Nephron (organoid): ENCODE measurements at regions not wholly inside any gene's neighbourhood (a gene's known extent, or its start where the extent isn't known, plus 50 kb on each side); places are given as distances from the start of the nearest gene placed in this dataset.

ENCODE experiments used
- H3K27ac Mint-ChIP-seq, 3 experiments: 2 replicates each; pipeline ENCODE4 v1.8.0; 2020; ENCODE audit warnings: mixed read lengths in 3 of 3, mild to moderate bottlenecking in 2 of 3, moderate library complexity in 1 of 3
- H3K27me3 Mint-ChIP-seq: 2 replicates; pipeline ENCODE4 v1.8.0; 2021; ENCODE audit warnings: low read depth, mild to moderate bottlenecking, moderate library complexity, mixed read lengths
- H3K36me3 Mint-ChIP-seq: 2 replicates; pipeline ENCODE4 v1.8.0; 2020; ENCODE audit warnings: low read depth, mixed read lengths
- H3K4me1 Mint-ChIP-seq: 2 replicates; pipeline ENCODE4 v1.8.0; 2020; ENCODE audit warnings: mixed read lengths
- H3K4me3 Mint-ChIP-seq, 3 experiments: 2 replicates each; pipeline ENCODE4 v1.8.0; 2020; ENCODE audit warnings: mild to moderate bottlenecking in 3 of 3, mixed read lengths in 3 of 3, moderate library complexity in 2 of 3
- H3K9me3 Mint-ChIP-seq: 2 replicates; pipeline ENCODE4 v1.8.0; 2020; ENCODE audit warnings: mixed read lengths
- CTCF ChIP-seq, 3 experiments: fragments of 200-600 bp; sonication (generic); IDR thresholded peaks; one replicate each; pipeline ENCODE4 v1.5.0; 2021; ENCODE audit warnings: antibody characterized with exemption in 3 of 3; ENCODE audit not compliant: unreplicated experiment in 3 of 3

- Mint-ChIP-seq H3K4me3 (no peak overlapping the region), H3K9me3 (no peaks in the 10 kb centered on the region), H3K4me1 (no peaks in the 10 kb centered on the region), H3K36me3 (no peaks in the 10 kb centered on the region), H3K27me3 (no peaks in the 10 kb centered on the region), H3K27ac (no peak overlapping the region)
- no peak for TF ChIP-seq CTCF (IDR thresholded peaks at IDR 0.05; ENCODE audit: unreplicated experiment in 3 of 3)
These were observed 93.9 kb upstream of the ADGRL4 start for GRCh38 chr1:79100385-79100784.

- Mint-ChIP-seq H3K36me3 (no peaks in the 10 kb centered on the region), H3K4me1 (no peaks in the 10 kb centered on the region), H3K27me3 (no peaks in the 10 kb centered on the region), H3K9me3 (no peaks in the 10 kb centered on the region), H3K27ac (no peak overlapping the region), H3K4me3 (no peak overlapping the region)
- no peak for TF ChIP-seq CTCF (IDR thresholded peaks at IDR 0.05; ENCODE audit: unreplicated experiment in 3 of 3)
These were observed 84.5 kb upstream of the ADGRL4 start for GRCh38 chr1:79090985-79091384.

GRCh38 chr1:79089946-79090345 is 83.4 kb upstream of the ADGRL4 start:
- H3K4me1 Mint-ChIP-seq = no peaks in the 10 kb centered on the region
- no peak for TF ChIP-seq CTCF (IDR thresholded peaks at IDR 0.05; ENCODE audit: unreplicated experiment in 3 of 3)
- H3K4me3 Mint-ChIP-seq = no peak overlapping the region
- H3K36me3 Mint-ChIP-seq = no peaks in the 10 kb centered on the region
- H3K27me3 Mint-ChIP-seq = no peaks in the 10 kb centered on the region
- no peaks in the 10 kb centered on the region for H3K9me3 Mint-ChIP-seq
- H3K27ac Mint-ChIP-seq = no peak overlapping the region

- Mint-ChIP-seq H3K4me3 (no peak overlapping the region), H3K27me3 (no peaks in the 10 kb centered on the region)
- no peak for TF ChIP-seq CTCF (IDR thresholded peaks at IDR 0.05; ENCODE audit: unreplicated experiment in 3 of 3)
These were observed 75.7 kb upstream of the ADGRL4 start for GRCh38 chr1:79082233-79082632.

GRCh38 chr1:79079770-79080169 is 73.2 kb upstream of the ADGRL4 start:
- H3K36me3 Mint-ChIP-seq = no peaks in the 10 kb centered on the region
- no peaks in the 10 kb centered on the region for H3K9me3 Mint-ChIP-seq
- TF ChIP-seq CTCF (IDR thresholded peaks at IDR 0.05; ENCODE audit: unreplicated experiment in 3 of 3) = no peak
- H3K27ac Mint-ChIP-seq = peak overlapping the region in 1 of 3 experiments; percentile 25
- H3K4me1 Mint-ChIP-seq = peaks cover 5% of the 10 kb centered on the region
- H3K4me3 Mint-ChIP-seq = no peak overlapping the region
- no peaks in the 10 kb centered on the region for H3K27me3 Mint-ChIP-seq

More at GRCh38 chr1:79082233-79082632, 75.7 kb upstream of the ADGRL4 start:
- H3K9me3 Mint-ChIP-seq = no peaks in the 10 kb centered on the region
- no peaks in the 10 kb centered on the region for H3K36me3 Mint-ChIP-seq
- H3K4me1 Mint-ChIP-seq = peaks cover 5% of the 10 kb centered on the region
- no peak overlapping the region for H3K27ac Mint-ChIP-seq

GRCh38 chr1:79074975-79075374 is 68.4 kb upstream of the ADGRL4 start:
- H3K27me3 Mint-ChIP-seq = no peaks in the 10 kb centered on the region
- no peaks in the 10 kb centered on the region for H3K36me3 Mint-ChIP-seq
- no peak for TF ChIP-seq CTCF (IDR thresholded peaks at IDR 0.05; ENCODE audit: unreplicated experiment in 3 of 3)
- H3K4me1 Mint-ChIP-seq = peaks cover 5% of the 10 kb centered on the region
- no peak overlapping the region for H3K27ac Mint-ChIP-seq
- H3K9me3 Mint-ChIP-seq = no peaks in the 10 kb centered on the region
- no peak overlapping the region for H3K4me3 Mint-ChIP-seq
